Keratinocyte (primary cell): ENCODE measurements at regions not wholly inside any gene's neighbourhood (a gene's known extent, or its start where the extent isn't known, plus 50 kb on each side); places are given as distances from the start of the nearest gene placed in this dataset.

Experiments used
- DNase-seq: peaks from one replicate; pipeline ENCODE4 v3.0.0-alpha.2; 2011; ENCODE audit warnings: low read depth, missing footprints, low spot score
- FAIRE-seq: peaks from 2 replicates; lab custom pipeline; 2011; peaks lifted over from hg19 to GRCh38; lab: Jason Lieb, UNC
- H2AFZ ChIP-seq: 2 replicates; pipeline ENCODE4 v1.6.0; 2012; ENCODE audit warnings: low read length, control low read depth, inconsistent platforms; ENCODE audit not compliant: control insufficient read depth
- H3K27ac ChIP-seq: 2 replicates; pipeline ENCODE4 v1.5.1; 2011; ENCODE audit warnings: low read length; ENCODE audit not compliant: control insufficient read depth, insufficient read depth
- H3K27me3 ChIP-seq: 3 replicates; pipeline ENCODE4 v1.6.0; 2011; ENCODE audit warnings: low read length; ENCODE audit not compliant: control insufficient read depth, insufficient read depth; ENCODE audit errors: extremely low read depth
- H3K36me3 ChIP-seq, 2 experiments: 2 replicates in 1 of 2; 3 replicates in 1 of 2; pipeline ENCODE4 v1.5.1; 2011; ENCODE audit warnings: low read length in 2 of 2, mild to moderate bottlenecking in 1 of 2; ENCODE audit not compliant: control insufficient read depth in 2 of 2, insufficient read depth in 2 of 2; ENCODE audit errors: extremely low read depth in 1 of 2
- H3K4me1 ChIP-seq: 3 replicates; pipeline ENCODE4 v1.5.1; 2011; ENCODE audit warnings: low read length; ENCODE audit not compliant: control insufficient read depth, insufficient read depth; ENCODE audit errors: extremely low read depth
- H3K4me2 ChIP-seq: 3 replicates; pipeline ENCODE4 v1.6.0; 2011; ENCODE audit warnings: low read depth, low read length; ENCODE audit not compliant: control insufficient read depth, insufficient read depth; ENCODE audit errors: extremely low read depth
- H3K4me3 ChIP-seq, 3 experiments: fragments of 200-600 bp in 1 of 3; sonication (generic) in 1 of 3; 2 replicates in 2 of 3; 3 replicates in 1 of 3; pipeline ENCODE4 v1.5.1; 2011 to 2016; ENCODE audit warnings: low read length in 3 of 3, mild to moderate bottlenecking in 3 of 3, control low read depth in 2 of 3, inconsistent platforms in 1 of 3, low read depth in 1 of 3, mixed read lengths in 1 of 3, mixed run types in 1 of 3, moderate library complexity in 1 of 3; ENCODE audit not compliant: control insufficient read depth in 2 of 3, insufficient read depth in 2 of 3; ENCODE audit errors: extremely low read depth in 1 of 3
- H3K79me2 ChIP-seq: 2 replicates; pipeline ENCODE4 v1.6.0; 2012; ENCODE audit warnings: low read length; ENCODE audit not compliant: control insufficient read depth, insufficient read depth
- H3K9ac ChIP-seq: 3 replicates; pipeline ENCODE4 v1.6.0; 2011; ENCODE audit warnings: low read length; ENCODE audit not compliant: control insufficient read depth, insufficient read depth; ENCODE audit errors: extremely low read depth
- H3K9me1 ChIP-seq: 3 replicates; pipeline ENCODE4 v1.6.0; 2011; ENCODE audit warnings: low read length; ENCODE audit not compliant: control insufficient read depth, insufficient read depth; ENCODE audit errors: extremely low read depth
- H3K9me3 ChIP-seq: 2 replicates; pipeline ENCODE4 v1.5.1; 2012; ENCODE audit warnings: low read depth, low read length; ENCODE audit not compliant: control insufficient read depth
- H4K20me1 ChIP-seq: 3 replicates; pipeline ENCODE4 v1.6.0; 2011; ENCODE audit warnings: low read length; ENCODE audit not compliant: control insufficient read depth, insufficient read depth; ENCODE audit errors: extremely low read depth
- CTCF ChIP-seq, 3 experiments: IDR thresholded peaks in 1 of 3; conservative IDR thresholded peaks in 1 of 3; optimal IDR thresholded peaks in 1 of 3; 2 replicates in 2 of 3; 3 replicates in 1 of 3; pipeline versions ENCODE3 to v1.5.1; 2011; ENCODE audit warnings: low read length in 3 of 3, mild to moderate bottlenecking in 3 of 3, moderate library complexity in 2 of 3, control low read depth in 1 of 3, inconsistent platforms in 1 of 3; ENCODE audit not compliant: insufficient read depth in 2 of 3; ENCODE audit errors: extremely low read depth in 1 of 3
- EZH2 ChIP-seq: IDR thresholded peaks from one replicate; pipeline ENCODE4 v1.6.1; 2012; ENCODE audit warnings: inconsistent platforms, mild to moderate bottlenecking, low read length, moderate library complexity
- dilution Hi-C: fragments of 300-500 bp; cut with MboI; formaldehyde crosslinking; loops from one replicate; pipeline ENCODE4 v1.7.0; 2020; ENCODE audit warnings: low sequenced_read_pairs; ENCODE audit not compliant: extremely low pct_ligation_motif_present

DNA sequence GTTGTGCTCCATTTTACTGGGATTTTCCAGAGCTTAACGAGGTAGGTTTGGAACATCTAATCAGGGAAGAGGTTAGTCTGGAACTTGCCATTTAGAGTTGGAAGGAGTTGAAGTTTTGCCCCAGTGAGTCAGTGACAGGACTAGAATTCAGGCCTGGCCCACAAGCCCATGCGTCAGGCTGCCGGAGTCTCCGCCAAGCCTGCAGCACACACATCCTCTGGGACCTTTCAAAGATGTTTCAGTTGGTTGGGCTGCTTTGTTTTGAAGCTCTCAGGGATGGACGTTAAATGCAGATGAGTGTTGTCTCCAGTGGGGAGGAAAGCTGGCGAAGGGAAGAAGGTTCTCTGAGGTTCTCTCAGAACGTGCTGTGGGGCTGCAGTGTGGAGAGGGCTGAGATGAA is 147.0 kb downstream of the PSAT1 start:
- no peaks in the 10 kb centered on the region for H3K27me3 ChIP-seq
- H2AFZ ChIP-seq = no peak overlapping the region
- no peak overlapping the region for H3K27ac ChIP-seq
- no peak overlapping the region for H3K4me3 ChIP-seq
- FAIRE-seq (no peak), DNase-seq (no peak)
- TF ChIP-seq EZH2 (no peak), CTCF (optimal IDR thresholded peaks at IDR 0.05 in 1 of 3, IDR thresholded peaks at IDR 0.05 in 1 of 3, conservative IDR thresholded peaks at IDR 0.05 in 1 of 3; ENCODE audit: extremely low read depth in 1 of 3, insufficient read depth in 2 of 3, low read length in 3 of 3) (no peak)
- no peaks in the 10 kb centered on the region for H3K9me1 ChIP-seq
- no peaks in the 10 kb centered on the region for H3K4me1 ChIP-seq
- H3K9me3 ChIP-seq = no peaks in the 10 kb centered on the region
- H4K20me1 ChIP-seq = no peaks in the 10 kb centered on the region
- dilution Hi-C loops = no loop called here
- no peak overlapping the region for H3K4me2 ChIP-seq
- H3K79me2 ChIP-seq = no peaks in the 10 kb centered on the region
- H3K36me3 ChIP-seq = no peaks in the 10 kb centered on the region
- no peak overlapping the region for H3K9ac ChIP-seq

DNA sequence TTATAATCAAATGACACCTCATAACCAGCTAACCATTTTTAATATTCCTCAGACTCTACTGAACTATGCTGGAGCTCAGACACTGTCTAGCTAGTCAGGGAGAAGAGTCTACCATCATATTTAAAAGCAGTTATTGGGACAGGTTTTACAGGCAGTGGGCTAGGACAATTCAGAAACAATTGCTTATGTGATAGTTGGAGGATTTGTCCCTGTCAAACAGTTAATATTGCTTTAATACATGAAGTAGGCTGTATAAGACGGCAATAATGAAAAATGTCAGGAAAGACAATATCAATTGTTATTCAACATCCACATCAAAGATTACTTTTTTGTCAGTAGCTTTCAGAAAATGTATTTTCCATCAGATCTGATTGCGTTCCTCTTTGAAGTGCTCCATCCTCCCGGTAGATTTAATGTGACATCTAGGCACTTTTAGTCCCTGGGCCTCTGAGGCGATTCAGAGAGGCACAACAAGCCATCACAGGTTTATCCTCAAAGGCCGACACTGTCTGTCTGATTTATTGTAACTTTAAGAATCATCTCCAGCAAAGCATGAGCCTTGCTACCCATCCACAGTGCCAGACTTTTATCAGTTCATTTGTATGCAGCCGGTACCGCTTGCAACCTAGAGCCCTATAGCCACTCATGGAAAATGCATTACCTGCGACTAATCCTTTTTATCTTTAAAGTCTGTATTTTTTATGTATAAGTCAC is 152.2 kb downstream of the PSAT1 start:
- no peak for TF ChIP-seq EZH2
- no peak for TF ChIP-seq CTCF (optimal IDR thresholded peaks at IDR 0.05 in 1 of 3, IDR thresholded peaks at IDR 0.05 in 1 of 3, conservative IDR thresholded peaks at IDR 0.05 in 1 of 3; ENCODE audit: extremely low read depth in 1 of 3, insufficient read depth in 2 of 3, low read length in 3 of 3)
- DNase-seq = no peak
- Histone ChIP-seq H3K27ac (no peak overlapping the region), H3K9me1 (no peaks in the 10 kb centered on the region), H3K27me3 (no peaks in the 10 kb centered on the region), H3K36me3 (no peaks in the 10 kb centered on the region), H3K4me2 (no peak overlapping the region), H3K9me3 (no peaks in the 10 kb centered on the region), H3K4me1 (no peaks in the 10 kb centered on the region), H4K20me1 (no peaks in the 10 kb centered on the region), H2AFZ (no peak overlapping the region), H3K9ac (no peak overlapping the region), H3K4me3 (no peak overlapping the region), H3K79me2 (no peaks in the 10 kb centered on the region)
- dilution Hi-C loops = no loop called here
- no peak for FAIRE-seq
